ENCODE measurements at regions not wholly inside any gene's neighbourhood (a gene's known extent, or its start where the extent isn't known, plus 50 kb on each side); places are given as distances from the start of the nearest gene placed in this dataset.

GRCh38 chr11:70583781-70584218, 185.5 kb downstream of the CTTN start:
- ATAC-seq: no peak
- H3K79me2 ChIP-seq (ENCODE audit: control insufficient read depth, insufficient read depth, low read length): no peaks in the 10 kb centered on the region
- no TSS peak for BruUV-seq (replicated peaks)

More at GRCh38 chr11:70583781-70584218, 185.5 kb downstream of the CTTN start:
- DNase-seq (ENCODE audit: extremely low read depth in 1 of 4, low spot score in 3 of 4) (no peak), FAIRE-seq (no peak)
- ChIA-PET POLR2A (no interaction called here), CTCF (ENCODE audit: low intra/inter-chr PET ratio) (no interaction called here)
- Histone ChIP-seq H3K9me3 (replicated peaks; ENCODE audit: control insufficient read depth, insufficient read depth, low read depth, low read length) (no peaks in the 10 kb centered on the region), H3K4me1 (replicated peaks in 1 of 2; ENCODE audit: control insufficient read depth in 2 of 2, insufficient read depth in 2 of 2, low read length in 2 of 2) (no peaks in the 10 kb centered on the region; a peak in 1 of 5 replicates), H3K9me1 (ENCODE audit: control insufficient read depth, insufficient read depth, low read length) (no peaks in the 10 kb centered on the region), H2AFZ (ENCODE audit: low read depth, low read length) (no peak overlapping the region), H3K27ac (ENCODE audit: extremely low read depth, low read depth, low read length) (no peak overlapping the region), H4K20me1 (replicated peaks; ENCODE audit: control insufficient read depth, insufficient read depth, low read length) (peaks cover 13% of the 10 kb centered on the region), H3K4me2 (ENCODE audit: insufficient read depth, low read length) (no peak overlapping the region), H3K27me3 (ENCODE audit: control insufficient read depth in 2 of 2, insufficient read depth in 2 of 2, low read length in 2 of 2) (peaks cover 0 to 66% of the 10 kb centered on the region in 2 experiments; a peak in 4 of 5 replicates), H3K4me3 (no peak overlapping the region), H3K9ac (ENCODE audit: insufficient read depth in 1 of 2, low read depth in 2 of 2, low read length in 2 of 2) (no peak overlapping the region; a peak in 1 of 4 replicates), H3K36me3 (ENCODE audit: control insufficient read depth, insufficient read depth, low read length) (no peaks in the 10 kb centered on the region)
- TF ChIP-seq POLR2AphosphoS5 (IDR thresholded peaks at IDR 0.05; ENCODE audit: control insufficient read depth, insufficient read depth, low read depth, low read length) (no peak), DMBX1 (CRISPR knock-in tag; IDR thresholded peaks at IDR 0.05; ENCODE audit: borderline replicate concordance) (no peak), SREBF2 (CRISPR knock-in tag; IDR thresholded peaks at IDR 0.05) (no peak), ZNF217 (CRISPR knock-in tag; IDR thresholded peaks at IDR 0.05) (no peak), ZNF696 (CRISPR knock-in tag; conservative IDR thresholded peaks at IDR 0.05) (no peak), MYNN (IDR thresholded peaks at IDR 0.05) (no peak), MYNN (CRISPR knock-in tag; IDR thresholded peaks at IDR 0.05) (no peak), MAFK (IDR thresholded peaks at IDR 0.05; ENCODE audit: low read length) (no peak), ZNF24 (IDR thresholded peaks at IDR 0.05) (no peak), ZBTB33 (CRISPR knock-in tag; IDR thresholded peaks at IDR 0.05) (no peak), STAT5A (IDR thresholded peaks at IDR 0.05; ENCODE audit: borderline replicate concordance, low read length) (no peak), BRD4 (IDR thresholded peaks at IDR 0.05) (no peak)
- in situ Hi-C loops (cut with MboI): no loop called here
- WGBS (ENCODE audit: insufficient coverage, low coverage, missing lambda C conversion rate): 2% methylated on average over 17 of the region's 17 CpGs
- intact Hi-C loops (cut with micrococcal nuclease): no loop called here

Measured in K562 (cell line).